ENCODE measurements at regions not wholly inside any gene's neighbourhood (a gene's known extent, or its start where the extent isn't known, plus 50 kb on each side); places are given as distances from the start of the nearest gene placed in this dataset.

DNA sequence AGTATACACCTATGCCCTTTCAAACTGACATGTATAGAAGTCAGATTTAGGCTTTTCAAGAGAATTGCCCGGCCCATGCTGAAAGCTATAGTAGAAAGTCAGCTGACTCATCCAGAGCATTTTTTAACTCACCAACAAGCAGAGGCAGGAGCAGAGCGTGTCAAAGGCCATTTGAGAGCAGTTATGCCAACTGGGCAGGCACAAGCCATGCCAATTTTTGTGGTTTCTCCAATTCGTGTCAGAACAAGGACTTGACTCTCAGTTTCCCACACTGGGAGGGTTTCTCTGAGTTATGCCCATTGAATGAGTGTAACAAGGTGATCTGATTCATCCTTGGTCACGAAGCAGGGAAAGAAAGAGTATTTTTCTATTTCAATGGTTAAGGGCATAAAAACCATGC lies 403.3 kb upstream of the THBS1 start:
- H3K36me3 ChIP-seq (replicated peaks in 1 of 2; ENCODE audit: control insufficient read depth in 1 of 2, insufficient read depth in 2 of 2, low read length in 2 of 2): no peaks in the 10 kb centered on the region
- H4K20me1 ChIP-seq (ENCODE audit: insufficient read depth, low read length): no peaks in the 10 kb centered on the region
- no peak overlapping the region for H3K27ac Mint-ChIP-seq
- no peak for DNase-seq
- TF ChIP-seq CTCF (IDR thresholded peaks at IDR 0.05): no peak
- 92% methylated on average over 2 of the region's 4 CpGs for WGBS (ENCODE audit: insufficient coverage)
- H3K4me3 ChIP-seq (replicated peaks in 1 of 3; ENCODE audit: low read depth in 2 of 3, low read length in 3 of 3): no peak overlapping the region
- no peaks in the 10 kb centered on the region for H3K9me3 ChIP-seq (replicated peaks in 1 of 2; ENCODE audit: control insufficient read depth in 1 of 2, insufficient read depth in 1 of 2, low read length in 2 of 2)
- H3K4me1 Mint-ChIP-seq: peaks cover 4% of the 10 kb centered on the region
- H3K4me2 ChIP-seq (replicated peaks; ENCODE audit: extremely low read depth, low read length, poor library complexity, severe bottlenecking): no peak overlapping the region
- H3K36me3 Mint-ChIP-seq: no peaks in the 10 kb centered on the region
- H3K4me3 Mint-ChIP-seq: no peak overlapping the region
- H2AFZ ChIP-seq (ENCODE audit: insufficient read depth, low read depth, low read length, poor library complexity, severe bottlenecking): no peak overlapping the region
- H3K9ac ChIP-seq (ENCODE audit: insufficient read depth, low read length, poor library complexity, severe bottlenecking): no peak overlapping the region
- no peak overlapping the region for H3K27ac ChIP-seq (ENCODE audit: low read depth in 1 of 2, low read length in 2 of 2)
- H3K79me2 ChIP-seq (ENCODE audit: insufficient read depth, low read length): no peaks in the 10 kb centered on the region
- H3K4me1 ChIP-seq (ENCODE audit: control insufficient read depth in 1 of 2, insufficient read depth in 2 of 2, low read length in 2 of 2): peaks cover 0 to 3% of the 10 kb centered on the region in 2 donors
- H3K27me3 ChIP-seq (ENCODE audit: control insufficient read depth in 2 of 2, insufficient read depth in 2 of 2, low read length in 2 of 2): peaks cover 4% of the 10 kb centered on the region in 2 donors
- intact Hi-C loops (cut with micrococcal nuclease): loop anchor here in 1 of 2 donors (10.0 kb wide), 1 partner anchor 407 kb away; the partner anchor contains the start of gene THBS1
- peaks cover 0 to 2% (median 0%) of the 10 kb centered on the region in 7 donors for H3K9me3 Mint-ChIP-seq
- peaks cover 6 to 17% (median 13%) of the 10 kb centered on the region in 3 donors for H3K27me3 Mint-ChIP-seq (ENCODE audit: low read depth in 3 of 3)

DNA sequence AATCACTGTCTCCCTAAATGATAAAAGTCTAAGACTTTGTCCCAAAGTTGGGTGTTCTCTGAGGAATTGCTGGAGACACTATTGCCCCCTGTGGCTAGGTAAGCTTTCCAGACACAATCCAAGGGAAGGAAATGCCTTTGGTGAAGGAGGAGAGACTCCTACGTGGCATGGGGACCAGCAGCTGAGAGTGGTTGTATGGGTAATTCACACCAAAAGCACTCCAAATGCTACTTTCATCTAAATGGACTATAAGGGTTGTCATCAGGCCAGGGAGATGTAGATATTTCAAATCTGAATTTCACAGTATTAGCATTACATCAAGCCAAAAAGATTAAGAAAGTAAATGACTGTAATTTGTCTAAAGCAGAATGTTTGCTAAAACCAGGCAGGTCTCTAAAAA lies 400.8 kb upstream of the THBS1 start:
- H3K27ac Mint-ChIP-seq: peak overlapping the region in 1 of 7 donors; percentile 20
- no peak for TF ChIP-seq CTCF (IDR thresholded peaks at IDR 0.05)
- no peak overlapping the region for H3K4me3 ChIP-seq (replicated peaks in 1 of 3; ENCODE audit: low read depth in 2 of 3, low read length in 3 of 3)
- H3K4me1 ChIP-seq (ENCODE audit: control insufficient read depth in 1 of 2, insufficient read depth in 2 of 2, low read length in 2 of 2): peaks cover 5 to 11% of the 10 kb centered on the region in 2 donors
- H3K9me3 Mint-ChIP-seq: no peaks in the 10 kb centered on the region
- H3K4me3 Mint-ChIP-seq: no peak overlapping the region
- H3K27me3 ChIP-seq (ENCODE audit: control insufficient read depth in 2 of 2, insufficient read depth in 2 of 2, low read length in 2 of 2): peaks cover 4% of the 10 kb centered on the region in 2 donors
- intact Hi-C loops (cut with micrococcal nuclease): no loop called here
- H3K9me3 ChIP-seq (replicated peaks in 1 of 2; ENCODE audit: control insufficient read depth in 1 of 2, insufficient read depth in 1 of 2, low read length in 2 of 2): no peaks in the 10 kb centered on the region
- peaks cover 7% of the 10 kb centered on the region for H3K4me1 Mint-ChIP-seq
- no peaks in the 10 kb centered on the region for H3K36me3 Mint-ChIP-seq
- no peaks in the 10 kb centered on the region for H4K20me1 ChIP-seq (ENCODE audit: insufficient read depth, low read length)
- H2AFZ ChIP-seq (ENCODE audit: insufficient read depth, low read depth, low read length, poor library complexity, severe bottlenecking): no peak overlapping the region
- H3K9ac ChIP-seq (ENCODE audit: insufficient read depth, low read length, poor library complexity, severe bottlenecking): no peak overlapping the region
- H3K36me3 ChIP-seq (replicated peaks in 1 of 2; ENCODE audit: control insufficient read depth in 1 of 2, insufficient read depth in 2 of 2, low read length in 2 of 2): no peaks in the 10 kb centered on the region
- H3K27me3 Mint-ChIP-seq (ENCODE audit: low read depth in 3 of 3): peaks cover 8 to 12% (median 10%) of the 10 kb centered on the region in 3 donors
- H3K27ac ChIP-seq (ENCODE audit: low read depth in 1 of 2, low read length in 2 of 2): no peak overlapping the region
- no peak for DNase-seq
- no CpG with 5 or more reads among the region's 1 CpG for WGBS (ENCODE audit: insufficient coverage)
- no peak overlapping the region for H3K4me2 ChIP-seq (replicated peaks; ENCODE audit: extremely low read depth, low read length, poor library complexity, severe bottlenecking)
- no peaks in the 10 kb centered on the region for H3K79me2 ChIP-seq (ENCODE audit: insufficient read depth, low read length)
